ENCODE measurements at regions not wholly inside any gene's neighbourhood (a gene's known extent, or its start where the extent isn't known, plus 50 kb on each side); places are given as distances from the start of the nearest gene placed in this dataset.
A peak's percentile ranks its signal among the peaks of the same experiment; 100 is the strongest.

- POLR2A ChIA-PET: no interaction called here
- peaks cover 4% of the 10 kb centered on the region for H3K4me1 Mint-ChIP-seq (ENCODE audit: low read depth)
- TF ChIP-seq, protein P1, sequence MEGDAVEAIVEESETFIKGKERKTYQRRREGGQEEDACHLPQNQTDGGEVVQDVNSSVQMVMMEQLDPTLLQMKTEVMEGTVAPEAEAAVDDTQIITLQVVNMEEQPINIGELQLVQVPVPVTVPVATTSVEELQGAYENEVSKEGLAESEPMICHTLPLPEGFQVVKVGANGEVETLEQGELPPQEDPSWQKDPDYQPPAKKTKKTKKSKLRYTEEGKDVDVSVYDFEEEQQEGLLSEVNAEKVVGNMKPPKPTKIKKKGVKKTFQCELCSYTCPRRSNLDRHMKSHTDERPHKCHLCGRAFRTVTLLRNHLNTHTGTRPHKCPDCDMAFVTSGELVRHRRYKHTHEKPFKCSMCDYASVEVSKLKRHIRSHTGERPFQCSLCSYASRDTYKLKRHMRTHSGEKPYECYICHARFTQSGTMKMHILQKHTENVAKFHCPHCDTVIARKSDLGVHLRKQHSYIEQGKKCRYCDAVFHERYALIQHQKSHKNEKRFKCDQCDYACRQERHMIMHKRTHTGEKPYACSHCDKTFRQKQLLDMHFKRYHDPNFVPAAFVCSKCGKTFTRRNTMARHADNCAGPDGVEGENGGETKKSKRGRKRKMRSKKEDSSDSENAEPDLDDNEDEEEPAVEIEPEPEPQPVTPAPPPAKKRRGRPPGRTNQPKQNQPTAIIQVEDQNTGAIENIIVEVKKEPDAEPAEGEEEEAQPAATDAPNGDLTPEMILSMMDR (IDR thresholded peaks at IDR 0.05): no peak
Observed at GRCh38 chr9:85425153-85425611, 316.6 kb downstream of the AGTPBP1 start.

GRCh38 chr9:85423422-85423821 lies 318.3 kb downstream of the AGTPBP1 start:
- no peak overlapping the region for H3K4me3 Mint-ChIP-seq
- POLR2A ChIA-PET: no interaction called here
- H3K4me1 Mint-ChIP-seq (ENCODE audit: low read depth): peaks cover 4% of the 10 kb centered on the region
- H3K27ac ChIP-seq (ENCODE audit: low read depth in 1 of 2, low read length in 2 of 2): no peak overlapping the region
- ATAC-seq (ENCODE audit: poor library complexity) (no peak), DNase-seq (no peak)
- H3K4me3 ChIP-seq (ENCODE audit: low read length): no peak overlapping the region
- H3K4me1 ChIP-seq (ENCODE audit: insufficient read depth, low read length): no peaks in the 10 kb centered on the region
- no peaks in the 10 kb centered on the region for H3K9me3 ChIP-seq (ENCODE audit: control insufficient read depth in 1 of 2, insufficient read depth in 1 of 2, low read length in 2 of 2)
- no peak overlapping the region for H3K27ac Mint-ChIP-seq
- CTCF ChIA-PET: no interaction called here
- no peaks in the 10 kb centered on the region for H3K36me3 Mint-ChIP-seq (ENCODE audit: low read depth)
- peaks cover 37% of the 10 kb centered on the region for H3K27me3 Mint-ChIP-seq
- peaks cover 0 to 8% of the 10 kb centered on the region in 2 experiments for H3K27me3 ChIP-seq (ENCODE audit: control insufficient read depth in 1 of 2, insufficient read depth in 2 of 2, low read length in 2 of 2)
- peaks cover 4% of the 10 kb centered on the region for H3K9me3 Mint-ChIP-seq
- intact Hi-C loops (cut with DNase I, micrococcal nuclease): no loop called here
- TF ChIP-seq, protein P1 (IDR thresholded peaks at IDR 0.05): no peak
- no peaks in the 10 kb centered on the region for H3K36me3 ChIP-seq (ENCODE audit: insufficient read depth, low read length)

More at GRCh38 chr9:85425153-85425611, 316.6 kb downstream of the AGTPBP1 start:
- H3K4me1 ChIP-seq (ENCODE audit: insufficient read depth, low read length): no peaks in the 10 kb centered on the region
- ATAC-seq (ENCODE audit: poor library complexity) (no peak), DNase-seq (peak in 5 of 14 experiments; percentile 5 to 31 (median 16))
- H3K9me3 Mint-ChIP-seq: peaks cover 4% of the 10 kb centered on the region
- H3K27me3 Mint-ChIP-seq: peaks cover 47% of the 10 kb centered on the region
- H3K9me3 ChIP-seq (ENCODE audit: control insufficient read depth in 1 of 2, insufficient read depth in 1 of 2, low read length in 2 of 2): no peaks in the 10 kb centered on the region
- H3K4me3 ChIP-seq (ENCODE audit: low read length): no peak overlapping the region
- CTCF ChIA-PET: no interaction called here
- no peaks in the 10 kb centered on the region for H3K36me3 Mint-ChIP-seq (ENCODE audit: low read depth)
- no peak overlapping the region for H3K27ac ChIP-seq (ENCODE audit: low read depth in 1 of 2, low read length in 2 of 2)
- intact Hi-C loops (cut with DNase I, micrococcal nuclease): no loop called here
- peaks cover 0 to 9% of the 10 kb centered on the region in 2 experiments for H3K27me3 ChIP-seq (ENCODE audit: control insufficient read depth in 1 of 2, insufficient read depth in 2 of 2, low read length in 2 of 2)
- H3K27ac Mint-ChIP-seq: no peak overlapping the region
- no peaks in the 10 kb centered on the region for H3K36me3 ChIP-seq (ENCODE audit: insufficient read depth, low read length)
- no peak overlapping the region for H3K4me3 Mint-ChIP-seq

DNA sequence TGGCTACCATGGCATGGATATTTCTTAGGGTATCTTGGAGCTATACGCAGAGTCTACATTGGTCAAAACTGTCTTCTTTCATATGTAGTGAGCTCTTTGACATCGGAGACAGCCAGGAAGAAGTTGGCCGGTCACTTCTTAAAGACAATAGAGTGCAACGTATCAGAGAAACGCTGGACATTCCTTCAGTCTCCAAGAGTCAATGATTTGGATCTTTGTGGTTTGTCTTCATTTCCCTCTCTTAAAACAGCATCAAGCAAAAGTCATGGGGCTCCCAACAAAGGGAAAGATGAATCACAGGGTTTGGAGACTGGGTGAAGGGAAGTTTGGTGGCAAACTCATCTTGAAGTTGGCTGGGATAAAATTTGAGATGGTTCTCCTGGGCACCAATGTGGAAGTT lies 320.1 kb downstream of the AGTPBP1 start:
- ATAC-seq (ENCODE audit: poor library complexity) (no peak), DNase-seq (no peak)
- TF ChIP-seq, protein P1 (IDR thresholded peaks at IDR 0.05): no peak
- peaks cover 4% of the 10 kb centered on the region for H3K4me1 Mint-ChIP-seq (ENCODE audit: low read depth)
- no peaks in the 10 kb centered on the region for H3K36me3 ChIP-seq (ENCODE audit: insufficient read depth, low read length)
- no peaks in the 10 kb centered on the region for H3K4me1 ChIP-seq (ENCODE audit: insufficient read depth, low read length)
- H3K27me3 ChIP-seq (ENCODE audit: control insufficient read depth in 1 of 2, insufficient read depth in 2 of 2, low read length in 2 of 2): peaks cover 0 to 4% of the 10 kb centered on the region in 2 experiments
- peaks cover 20% of the 10 kb centered on the region for H3K27me3 Mint-ChIP-seq
- H3K36me3 Mint-ChIP-seq (ENCODE audit: low read depth): no peaks in the 10 kb centered on the region
- intact Hi-C loops (cut with DNase I, micrococcal nuclease): no loop called here
- H3K9me3 ChIP-seq (ENCODE audit: control insufficient read depth in 1 of 2, insufficient read depth in 1 of 2, low read length in 2 of 2): no peaks in the 10 kb centered on the region
- no peak overlapping the region for H3K27ac Mint-ChIP-seq
- ChIA-PET CTCF (no interaction called here), POLR2A (no interaction called here)
- H3K27ac ChIP-seq (ENCODE audit: low read depth in 1 of 2, low read length in 2 of 2): no peak overlapping the region
- no peak overlapping the region for H3K4me3 ChIP-seq (ENCODE audit: low read length)
- no peak overlapping the region for H3K4me3 Mint-ChIP-seq
- H3K9me3 Mint-ChIP-seq: peaks cover 4% of the 10 kb centered on the region
